ENCODE measurements at regions not wholly inside any gene's neighbourhood (a gene's known extent, or its start where the extent isn't known, plus 50 kb on each side); places are given as distances from the start of the nearest gene placed in this dataset.

DNA sequence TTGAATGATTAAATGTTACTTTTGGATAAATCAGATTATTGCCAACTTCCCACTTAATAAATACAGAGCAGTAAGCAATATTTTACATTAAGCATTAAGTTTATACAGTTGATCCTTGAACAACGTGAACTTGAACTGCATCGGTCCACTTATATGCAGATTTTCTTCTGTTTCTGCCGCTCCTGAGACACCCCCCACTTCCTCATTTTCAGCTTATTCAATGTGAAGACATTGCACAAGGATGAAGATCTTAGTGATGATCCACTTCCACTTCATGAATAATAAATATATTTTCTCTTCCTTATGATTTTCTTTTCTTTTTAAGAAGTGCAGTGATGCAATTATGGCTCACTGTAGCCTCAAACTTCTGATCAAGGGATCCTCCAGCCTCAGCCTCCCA, 167.2 kb downstream of the LINC00237 start:
- TF ChIP-seq POLR2AphosphoS5 (IDR thresholded peaks at IDR 0.05): no peak
- TF ChIP-seq, protein P1, sequence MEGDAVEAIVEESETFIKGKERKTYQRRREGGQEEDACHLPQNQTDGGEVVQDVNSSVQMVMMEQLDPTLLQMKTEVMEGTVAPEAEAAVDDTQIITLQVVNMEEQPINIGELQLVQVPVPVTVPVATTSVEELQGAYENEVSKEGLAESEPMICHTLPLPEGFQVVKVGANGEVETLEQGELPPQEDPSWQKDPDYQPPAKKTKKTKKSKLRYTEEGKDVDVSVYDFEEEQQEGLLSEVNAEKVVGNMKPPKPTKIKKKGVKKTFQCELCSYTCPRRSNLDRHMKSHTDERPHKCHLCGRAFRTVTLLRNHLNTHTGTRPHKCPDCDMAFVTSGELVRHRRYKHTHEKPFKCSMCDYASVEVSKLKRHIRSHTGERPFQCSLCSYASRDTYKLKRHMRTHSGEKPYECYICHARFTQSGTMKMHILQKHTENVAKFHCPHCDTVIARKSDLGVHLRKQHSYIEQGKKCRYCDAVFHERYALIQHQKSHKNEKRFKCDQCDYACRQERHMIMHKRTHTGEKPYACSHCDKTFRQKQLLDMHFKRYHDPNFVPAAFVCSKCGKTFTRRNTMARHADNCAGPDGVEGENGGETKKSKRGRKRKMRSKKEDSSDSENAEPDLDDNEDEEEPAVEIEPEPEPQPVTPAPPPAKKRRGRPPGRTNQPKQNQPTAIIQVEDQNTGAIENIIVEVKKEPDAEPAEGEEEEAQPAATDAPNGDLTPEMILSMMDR (IDR thresholded peaks at IDR 0.05; ENCODE audit: poor library complexity, severe bottlenecking): no peak
- no peak for TF ChIP-seq EZH2 (IDR thresholded peaks at IDR 0.05; ENCODE audit: borderline replicate concordance, insufficient read depth, low read length, poor library complexity, severe bottlenecking)
- no peak for TF ChIP-seq TAF1 (IDR thresholded peaks at IDR 0.05; ENCODE audit: low read depth)
- TF ChIP-seq, protein P2, sequence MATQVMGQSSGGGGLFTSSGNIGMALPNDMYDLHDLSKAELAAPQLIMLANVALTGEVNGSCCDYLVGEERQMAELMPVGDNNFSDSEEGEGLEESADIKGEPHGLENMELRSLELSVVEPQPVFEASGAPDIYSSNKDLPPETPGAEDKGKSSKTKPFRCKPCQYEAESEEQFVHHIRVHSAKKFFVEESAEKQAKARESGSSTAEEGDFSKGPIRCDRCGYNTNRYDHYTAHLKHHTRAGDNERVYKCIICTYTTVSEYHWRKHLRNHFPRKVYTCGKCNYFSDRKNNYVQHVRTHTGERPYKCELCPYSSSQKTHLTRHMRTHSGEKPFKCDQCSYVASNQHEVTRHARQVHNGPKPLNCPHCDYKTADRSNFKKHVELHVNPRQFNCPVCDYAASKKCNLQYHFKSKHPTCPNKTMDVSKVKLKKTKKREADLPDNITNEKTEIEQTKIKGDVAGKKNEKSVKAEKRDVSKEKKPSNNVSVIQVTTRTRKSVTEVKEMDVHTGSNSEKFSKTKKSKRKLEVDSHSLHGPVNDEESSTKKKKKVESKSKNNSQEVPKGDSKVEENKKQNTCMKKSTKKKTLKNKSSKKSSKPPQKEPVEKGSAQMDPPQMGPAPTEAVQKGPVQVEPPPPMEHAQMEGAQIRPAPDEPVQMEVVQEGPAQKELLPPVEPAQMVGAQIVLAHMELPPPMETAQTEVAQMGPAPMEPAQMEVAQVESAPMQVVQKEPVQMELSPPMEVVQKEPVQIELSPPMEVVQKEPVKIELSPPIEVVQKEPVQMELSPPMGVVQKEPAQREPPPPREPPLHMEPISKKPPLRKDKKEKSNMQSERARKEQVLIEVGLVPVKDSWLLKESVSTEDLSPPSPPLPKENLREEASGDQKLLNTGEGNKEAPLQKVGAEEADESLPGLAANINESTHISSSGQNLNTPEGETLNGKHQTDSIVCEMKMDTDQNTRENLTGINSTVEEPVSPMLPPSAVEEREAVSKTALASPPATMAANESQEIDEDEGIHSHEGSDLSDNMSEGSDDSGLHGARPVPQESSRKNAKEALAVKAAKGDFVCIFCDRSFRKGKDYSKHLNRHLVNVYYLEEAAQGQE (IDR thresholded peaks at IDR 0.05; ENCODE audit: borderline replicate concordance): no peak
- no peak for TF ChIP-seq MXI1 (conservative IDR thresholded peaks at IDR 0.05; ENCODE audit: poor library complexity, severe bottlenecking)
- TF ChIP-seq EP300 (conservative IDR thresholded peaks at IDR 0.05; ENCODE audit: poor library complexity, severe bottlenecking): no peak
